ENCODE measurements at regions not wholly inside any gene's neighbourhood (a gene's known extent, or its start where the extent isn't known, plus 50 kb on each side); places are given as distances from the start of the nearest gene placed in this dataset.
"Not testable (repeated sequence)": the region's sequence is repeated elsewhere in the genome, so short reads cannot be mapped to it uniquely, and the experiment has no call there.

DNA sequence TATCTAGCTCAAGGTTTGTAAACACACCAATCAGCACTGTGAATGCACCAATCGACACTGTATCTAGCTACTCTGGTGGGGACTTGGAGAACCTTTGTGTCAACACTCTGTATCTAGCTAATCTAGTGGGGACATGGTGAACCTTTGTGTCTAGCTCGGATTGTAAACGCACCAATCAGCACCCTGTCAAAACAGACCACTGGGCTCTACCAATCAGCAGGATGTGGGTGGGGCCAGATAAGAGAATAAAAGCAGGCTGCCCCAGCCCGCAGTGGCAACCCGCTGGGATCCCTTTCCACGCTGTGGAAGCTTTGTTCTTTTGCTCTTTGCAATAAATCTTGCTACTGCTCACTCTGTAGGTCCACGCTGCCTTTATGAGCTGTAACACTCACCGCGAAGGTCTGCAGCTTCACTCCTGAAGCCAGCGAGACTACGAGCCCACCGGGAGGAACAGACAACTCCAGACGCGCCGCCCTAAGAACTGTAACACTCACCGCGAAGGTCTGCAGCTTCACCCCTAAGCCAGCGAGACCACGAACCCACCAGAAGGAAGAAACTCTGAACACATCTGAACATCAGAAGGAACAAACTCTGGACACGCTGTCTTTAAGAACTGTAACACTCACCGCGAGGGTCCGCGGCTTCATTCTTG is 128.5 kb downstream of the MRPL14 start:
- DNase-seq = not testable (repeated sequence)

DNA sequence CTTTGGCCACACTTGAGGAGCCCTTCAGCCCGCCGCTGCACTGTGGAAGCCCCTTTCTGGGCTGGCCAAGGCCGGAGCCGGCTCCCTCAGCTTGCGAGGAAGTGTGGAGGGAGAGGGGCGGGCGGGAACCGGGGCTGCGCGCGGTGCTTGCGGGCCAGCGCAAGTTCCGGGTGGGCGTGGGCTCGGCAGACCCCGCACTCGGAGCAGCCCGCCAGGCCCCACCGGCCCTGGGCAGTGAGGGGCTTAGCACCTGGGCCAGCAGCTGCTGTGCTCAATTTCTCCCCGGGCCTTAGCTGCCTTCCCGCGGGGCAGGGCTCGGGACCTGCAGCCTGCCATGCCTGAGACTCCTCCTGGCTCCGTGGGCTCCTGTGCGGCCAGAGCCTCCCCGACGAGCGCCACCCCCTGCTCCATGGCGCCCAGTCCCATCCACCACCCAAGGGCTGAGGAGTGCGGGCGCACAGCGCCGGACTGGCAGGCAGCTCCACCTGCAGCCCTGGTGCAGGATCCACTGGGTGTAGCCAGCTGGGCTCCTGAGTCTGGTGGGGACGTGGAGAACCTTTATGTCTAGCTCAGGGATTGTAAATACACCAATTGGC is 129.2 kb downstream of the MRPL14 start:
- not testable (repeated sequence) for DNase-seq

DNA sequence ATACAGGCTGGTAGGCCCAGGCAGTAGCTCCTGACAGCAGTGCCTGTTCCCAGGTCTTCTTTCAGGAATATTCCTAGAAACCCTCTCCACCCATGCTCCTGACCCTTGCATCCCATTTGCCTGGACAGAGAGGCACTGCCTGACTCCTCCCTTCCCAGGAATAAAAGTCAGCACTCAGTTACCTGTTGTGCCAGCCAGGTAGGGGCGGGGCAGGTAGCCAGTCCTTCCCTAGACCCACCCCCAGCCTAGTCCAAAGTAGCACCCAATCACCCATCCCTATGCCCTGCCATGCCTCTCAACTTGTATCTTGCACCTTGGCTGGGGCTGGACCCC is 129.9 kb downstream of the MRPL14 start:
- DNase-seq = no peak

DNA sequence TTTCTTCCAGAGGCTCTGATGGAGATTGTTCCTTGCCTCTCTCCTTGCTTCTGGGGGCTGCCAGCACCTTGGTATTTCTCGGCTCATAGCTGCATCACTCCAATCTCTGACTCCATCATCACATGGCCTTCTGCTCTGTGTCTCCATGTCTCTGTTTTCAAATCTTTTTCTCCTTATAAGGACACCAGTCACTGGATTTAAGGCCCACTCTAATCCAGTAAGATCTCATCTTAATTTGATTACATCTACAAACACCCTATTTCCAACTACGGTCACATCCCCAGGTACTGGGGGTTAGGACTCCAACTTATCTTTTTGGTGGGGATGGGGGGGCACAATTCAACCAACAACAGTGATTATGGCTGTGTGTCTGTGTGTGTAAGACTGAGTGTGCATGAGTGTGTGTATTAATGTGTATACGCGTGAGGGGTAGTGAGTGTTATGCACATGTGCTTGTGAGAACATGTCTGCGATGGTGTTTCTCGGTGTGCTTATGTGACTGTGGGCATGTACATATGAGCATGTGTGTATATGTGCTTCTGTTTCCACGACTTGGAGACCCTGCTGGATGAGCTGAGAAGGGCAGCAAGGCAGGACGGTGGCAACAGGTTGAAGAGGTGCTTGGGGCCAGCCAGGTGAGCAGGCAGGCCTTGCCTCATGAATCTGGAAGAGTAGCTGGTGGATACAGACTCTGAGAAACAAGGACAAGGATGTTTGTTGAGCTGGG is 130.5 kb downstream of the MRPL14 start:
- DNase-seq = no peak

- no peak for DNase-seq
These were observed 132.1 kb downstream of the MRPL14 start for GRCh38 chr6:43995137-43995536.

DNA sequence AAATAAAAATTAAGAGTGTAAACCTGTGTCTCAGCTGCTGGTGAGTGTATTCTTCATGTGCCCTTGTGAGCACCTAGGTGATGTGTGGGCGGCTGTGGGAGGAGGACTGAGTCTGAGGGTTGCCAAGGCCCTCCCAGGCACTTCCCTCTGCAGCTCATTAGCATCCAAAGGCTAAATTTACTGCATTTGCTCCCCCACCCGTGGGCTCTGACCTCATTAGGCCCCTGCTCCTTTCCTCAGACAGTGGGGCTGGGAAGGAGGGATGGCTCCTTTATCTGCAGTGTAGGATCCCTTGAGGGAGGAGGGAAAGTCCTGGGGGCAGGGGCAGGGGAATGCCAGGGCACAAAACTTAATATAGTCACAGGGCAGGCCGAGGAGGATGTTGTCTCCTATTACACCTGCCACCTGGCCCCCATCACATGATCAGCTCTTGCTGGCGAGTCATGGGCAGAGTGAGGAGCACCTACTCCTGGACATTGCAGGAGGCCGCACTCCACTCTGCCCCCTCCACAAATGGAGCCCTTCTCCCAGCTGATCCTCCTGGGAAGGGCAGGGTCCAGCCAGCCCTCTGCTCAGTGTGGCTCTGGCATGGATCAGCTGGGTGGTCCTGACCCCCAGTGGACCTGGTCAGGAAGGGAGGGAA is 133.2 kb downstream of the MRPL14 start:
- DNase-seq = no peak

GRCh38 chr6:43992783-43993644 is 134.2 kb downstream of the MRPL14 start:
- DNase-seq = no peak

- no peak for DNase-seq
These were observed 135.1 kb downstream of the MRPL14 start for GRCh38 chr6:43992126-43992663.

GRCh38 chr6:43990627-43991619 is 136.3 kb downstream of the MRPL14 start:
- DNase-seq = no peak

GRCh38 chr6:43990275-43990626 is 137.0 kb downstream of the MRPL14 start:
- DNase-seq = no peak

- DNase-seq = no peak
These were observed 137.6 kb downstream of the MRPL14 start for GRCh38 chr6:43989581-43990146.

GRCh38 chr6:43988801-43989200 is 138.5 kb downstream of the MRPL14 start:
- no peak for DNase-seq

GRCh38 chr6:43987838-43988439 is 139.3 kb downstream of the MRPL14 start:
- DNase-seq = no peak

GRCh38 chr6:43986177-43986825 is 141.0 kb downstream of the MRPL14 start:
- no peak for DNase-seq

GRCh38 chr6:43985329-43985728 is 141.9 kb downstream of the MRPL14 start:
- no peak for DNase-seq

DNA sequence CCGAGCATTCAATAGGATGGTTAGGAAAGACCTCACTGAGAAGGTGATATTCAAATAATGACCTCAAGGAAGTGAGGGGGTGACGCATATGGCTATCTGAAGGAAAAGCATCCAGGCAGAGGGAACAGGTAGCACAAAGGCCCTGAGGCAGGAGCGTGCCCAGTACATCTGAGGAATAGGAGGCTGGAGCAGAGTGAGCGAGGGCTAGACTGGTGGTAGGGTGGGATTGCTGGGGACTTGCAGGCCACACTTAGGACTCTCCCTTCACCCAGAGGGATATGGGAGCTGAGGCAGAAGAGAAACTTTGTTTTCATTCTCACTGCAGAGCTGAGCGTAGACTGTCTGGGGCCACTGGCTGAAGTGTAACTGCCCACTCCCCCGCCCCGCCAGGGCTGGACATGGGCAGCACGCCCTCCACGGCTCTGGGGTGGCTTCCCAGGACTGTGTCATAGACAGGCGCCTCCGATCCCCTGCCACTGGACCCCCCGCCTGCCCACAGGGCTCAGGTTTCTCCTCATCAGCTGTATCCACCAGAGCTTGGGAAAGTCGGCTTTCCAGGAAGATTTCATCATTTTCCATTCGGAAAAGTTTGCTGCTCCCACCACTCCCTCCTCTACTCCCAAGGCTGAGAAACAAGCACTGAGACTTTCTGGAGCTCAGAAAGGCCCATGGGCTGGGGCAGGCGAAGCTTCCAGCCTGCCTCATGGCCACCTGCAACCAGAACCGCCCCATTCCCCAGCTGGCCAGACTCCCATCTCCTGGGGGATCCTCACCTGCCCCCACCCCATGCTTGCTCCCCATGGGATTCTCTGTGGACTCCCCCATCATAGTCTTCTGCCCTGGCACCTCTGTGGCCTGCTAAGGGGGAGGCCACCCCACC is 142.6 kb downstream of the MRPL14 start:
- DNase-seq = no peak

- DNase-seq = no peak
These were observed 143.6 kb downstream of the MRPL14 start for GRCh38 chr6:43983632-43984031.

DNA sequence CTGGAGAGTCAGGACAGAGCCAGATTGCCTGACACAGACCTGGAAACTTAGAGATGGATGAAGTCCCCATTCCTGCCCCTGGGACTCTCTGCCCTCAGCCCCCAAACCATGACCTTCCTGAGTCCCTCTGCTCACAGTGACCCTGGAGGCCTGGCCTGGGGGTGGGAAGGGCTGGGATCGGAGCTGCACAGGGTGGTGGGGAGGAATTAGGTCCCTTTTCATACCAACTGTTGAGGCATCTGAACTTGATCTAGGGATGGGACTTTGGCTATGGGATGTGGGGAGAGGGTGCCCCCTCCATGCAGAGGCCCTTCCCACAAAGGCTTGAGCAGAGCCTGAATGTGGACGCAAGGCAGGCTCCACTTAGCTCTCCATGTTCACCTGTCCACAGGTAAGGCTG is 144.1 kb downstream of the MRPL14 start:
- no peak for DNase-seq

DNA sequence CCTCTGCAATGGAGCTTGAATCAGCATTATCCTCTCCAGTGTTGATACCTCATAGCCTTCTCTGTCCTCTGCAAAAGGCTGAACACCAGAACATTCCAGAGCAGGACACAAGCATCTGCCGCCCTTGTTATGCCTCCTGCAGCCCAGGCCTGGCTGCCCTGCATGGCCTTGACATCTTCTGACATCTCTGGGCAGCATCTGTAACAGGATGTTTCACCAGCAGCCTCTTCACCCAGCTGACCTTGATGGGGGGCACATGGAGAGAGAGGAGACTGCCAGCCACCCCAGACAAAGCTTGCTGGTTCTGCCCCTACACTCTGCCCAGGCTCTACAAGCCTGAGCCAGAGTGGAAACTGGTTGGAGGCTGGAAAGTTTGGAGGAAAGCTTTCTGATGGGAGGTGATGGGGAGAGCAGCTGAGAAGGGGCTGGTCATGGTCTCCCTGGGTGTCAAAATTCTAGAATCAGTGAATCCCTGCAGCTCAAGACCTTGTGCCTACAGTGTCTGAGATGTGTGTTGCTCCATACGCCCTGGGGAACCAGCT is 145.1 kb downstream of the MRPL14 start:
- DNase-seq = no peak

Data from activated CD4-positive, alpha-beta T cell treated with anti-CD3 and anti-CD28 coated beads, Interleukin-2, amount 50 U/mL, for 48 hours (primary cell).